A673 (cell line): ENCODE measurements at regions not wholly inside any gene's neighbourhood (a gene's known extent, or its start where the extent isn't known, plus 50 kb on each side); places are given as distances from the start of the nearest gene placed in this dataset.

Source experiments
- BruUV-seq: library from RNA; stranded (reverse); fragments of 400-500 nt; replicated peaks from 2 replicates; lab custom pipeline; 2021; lab: Mats Ljungman, UMichigan
- CTCF ChIA-PET: fragments of 300-600 bp; sonication (Branson Sonifier 250); formaldehyde crosslinking; loops from one replicate; lab custom pipeline; 2022; ENCODE audit warnings: antibody characterized with exemption; lab: Charles Lee
- POLR2A ChIA-PET: fragments of 300-600 bp; sonication (Branson Sonifier 250); formaldehyde crosslinking; loops from one replicate; lab custom pipeline; 2022; ENCODE audit warnings: antibody characterized with exemption; ENCODE audit not compliant: low non-redundant PET; lab: Charles Lee
- DNase-seq: peaks from one replicate; pipeline ENCODE4 v3.0.0-alpha.2; 2015; ENCODE audit warnings: low spot score
- H3K27ac ChIP-seq: fragments of 200-600 bp; sonication (generic); 2 replicates; pipeline ENCODE4 v1.5.1; 2016; ENCODE audit warnings: mixed run types, low read depth, mild to moderate bottlenecking, mixed read lengths, antibody characterized with exemption, low read length; ENCODE audit not compliant: poor library complexity, severe bottlenecking
- H3K27me3 ChIP-seq: fragments of 200-600 bp; sonication (generic); replicated peaks from 2 replicates; pipeline ENCODE4 v1.6.1; 2017; ENCODE audit warnings: mixed run types, low read depth, mild to moderate bottlenecking, mixed read lengths, antibody characterized with exemption, low read length; ENCODE audit not compliant: insufficient read depth, poor library complexity
- H3K36me3 ChIP-seq: fragments of 200-600 bp; sonication (generic); 2 replicates; pipeline ENCODE4 v1.6.1; 2016; ENCODE audit warnings: mixed run types, mild to moderate bottlenecking, mixed read lengths, antibody characterized with exemption, low read length; ENCODE audit not compliant: insufficient read depth, poor library complexity, severe bottlenecking
- H3K4me1 ChIP-seq: fragments of 200-600 bp; sonication (generic); 2 replicates; pipeline ENCODE4 v1.6.1; 2017; ENCODE audit warnings: mixed run types, mild to moderate bottlenecking, mixed read lengths, antibody characterized with exemption, low read length; ENCODE audit not compliant: insufficient read depth, poor library complexity, severe bottlenecking
- H3K4me3 ChIP-seq: fragments of 200-600 bp; sonication (generic); 2 replicates; pipeline ENCODE4 v1.5.1; 2016; ENCODE audit warnings: low read depth, mixed run types, mild to moderate bottlenecking, mixed read lengths, low read length; ENCODE audit not compliant: poor library complexity, severe bottlenecking
- H3K9me3 ChIP-seq: fragments of 200-600 bp; sonication (generic); 2 replicates; pipeline ENCODE4 v1.6.1; 2016; ENCODE audit warnings: mixed run types, low read depth, mild to moderate bottlenecking, mixed read lengths, antibody characterized with exemption, low read length; ENCODE audit not compliant: poor library complexity, severe bottlenecking
- EZH2 ChIP-seq: fragments of 200-600 bp; sonication (generic); IDR thresholded peaks from 2 replicates; pipeline ENCODE4 v1.6.1; 2017; ENCODE audit warnings: borderline replicate concordance, low read depth, mild to moderate bottlenecking, mixed read lengths, antibody characterized with exemption, low read length; ENCODE audit not compliant: poor library complexity, severe bottlenecking
- intact Hi-C: fragments of 100-400 bp; cut with micrococcal nuclease; formaldehyde crosslinking; loops from one replicate; pipeline ENCODE4 v1.10.0; 2022; ENCODE audit not compliant: unreplicated experiment
- TF ChIP-seq, protein P1 (sequence below): fragments of 300-800, 200-600 bp; sonication (generic); conservative IDR thresholded peaks from 2 replicates; pipeline ENCODE4 v1.5.1; 2017; ENCODE audit warnings: low read depth, mild to moderate bottlenecking, antibody characterized with exemption, low read length, moderate library complexity, mixed read lengths

DNA sequence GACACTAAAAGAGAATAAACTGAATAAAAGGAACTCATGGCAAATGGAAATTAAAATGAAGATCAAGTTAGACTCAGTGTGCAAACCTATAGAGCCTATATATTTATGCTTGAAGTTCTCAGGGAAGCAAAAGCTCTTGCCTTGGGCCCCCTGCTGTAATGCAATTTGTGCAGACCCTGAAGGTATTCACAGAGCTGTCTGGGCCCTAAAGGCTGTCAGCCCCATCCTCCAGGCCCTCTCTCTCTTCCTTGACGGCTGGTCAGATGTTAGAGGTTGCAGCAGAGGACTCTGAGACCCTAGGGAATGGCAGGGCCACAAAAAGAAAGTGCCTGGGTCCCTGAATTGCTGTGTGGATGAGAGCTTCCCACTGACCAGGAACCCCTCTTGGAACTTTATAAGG lies 283.9 kb upstream of the TUT7 start:
- Histone ChIP-seq H3K27ac (peak overlapping the region; percentile 22), H3K36me3 (no peaks in the 10 kb centered on the region), H3K4me1 (peaks cover 56% of the 10 kb centered on the region), H3K4me3 (no peak overlapping the region), H3K27me3 (no peaks in the 10 kb centered on the region), H3K9me3 (no peaks in the 10 kb centered on the region)
- no TSS peak for BruUV-seq
- no peak for DNase-seq
- TF ChIP-seq, protein P1, sequence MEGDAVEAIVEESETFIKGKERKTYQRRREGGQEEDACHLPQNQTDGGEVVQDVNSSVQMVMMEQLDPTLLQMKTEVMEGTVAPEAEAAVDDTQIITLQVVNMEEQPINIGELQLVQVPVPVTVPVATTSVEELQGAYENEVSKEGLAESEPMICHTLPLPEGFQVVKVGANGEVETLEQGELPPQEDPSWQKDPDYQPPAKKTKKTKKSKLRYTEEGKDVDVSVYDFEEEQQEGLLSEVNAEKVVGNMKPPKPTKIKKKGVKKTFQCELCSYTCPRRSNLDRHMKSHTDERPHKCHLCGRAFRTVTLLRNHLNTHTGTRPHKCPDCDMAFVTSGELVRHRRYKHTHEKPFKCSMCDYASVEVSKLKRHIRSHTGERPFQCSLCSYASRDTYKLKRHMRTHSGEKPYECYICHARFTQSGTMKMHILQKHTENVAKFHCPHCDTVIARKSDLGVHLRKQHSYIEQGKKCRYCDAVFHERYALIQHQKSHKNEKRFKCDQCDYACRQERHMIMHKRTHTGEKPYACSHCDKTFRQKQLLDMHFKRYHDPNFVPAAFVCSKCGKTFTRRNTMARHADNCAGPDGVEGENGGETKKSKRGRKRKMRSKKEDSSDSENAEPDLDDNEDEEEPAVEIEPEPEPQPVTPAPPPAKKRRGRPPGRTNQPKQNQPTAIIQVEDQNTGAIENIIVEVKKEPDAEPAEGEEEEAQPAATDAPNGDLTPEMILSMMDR: no peak
- no peak for TF ChIP-seq EZH2
- ChIA-PET CTCF (no interaction called here), POLR2A (no interaction called here)
- intact Hi-C loops: no loop called here

GRCh38 chr9:86637515-86637914 lies 283.3 kb upstream of the TUT7 start:
- POLR2A ChIA-PET: no interaction called here
- Histone ChIP-seq H3K27me3 (no peaks in the 10 kb centered on the region), H3K27ac (no peak overlapping the region), H3K4me3 (no peak overlapping the region), H3K9me3 (no peaks in the 10 kb centered on the region), H3K4me1 (peaks cover 51% of the 10 kb centered on the region), H3K36me3 (no peaks in the 10 kb centered on the region)
- no TSS peak for BruUV-seq
- intact Hi-C loops: no loop called here
- TF ChIP-seq, protein P1: peak; percentile 77
- TF ChIP-seq EZH2: no peak
- peak; percentile 60 for DNase-seq
- CTCF ChIA-PET: interaction anchor here (0.7 kb wide), 1 partner anchor 57 kb away, joined by 3 read pairs; no protein-coding TSS in a partner anchor

GRCh38 chr9:86636519-86636918 lies 282.3 kb upstream of the TUT7 start:
- Histone ChIP-seq H3K36me3 (no peaks in the 10 kb centered on the region), H3K4me1 (peaks cover 41% of the 10 kb centered on the region), H3K27ac (peak overlapping the region; percentile 8), H3K4me3 (no peak overlapping the region), H3K27me3 (no peaks in the 10 kb centered on the region), H3K9me3 (no peaks in the 10 kb centered on the region)
- BruUV-seq: no TSS peak
- intact Hi-C loops: no loop called here
- TF ChIP-seq, protein P1: no peak
- no peak for TF ChIP-seq EZH2
- DNase-seq: no peak
- ChIA-PET CTCF (no interaction called here), POLR2A (no interaction called here)
